LNCaP clone FGC (cell line): ENCODE measurements at regions not wholly inside any gene's neighbourhood (a gene's known extent, or its start where the extent isn't known, plus 50 kb on each side); places are given as distances from the start of the nearest gene placed in this dataset.

ENCODE experiments used
- DNase-seq: peaks from one replicate; pipeline ENCODE4 v3.0.0-alpha.2; 2011; ENCODE audit warnings: low read depth
- H3K4me3 ChIP-seq: 2 replicates; pipeline ENCODE4 v1.5.1; 2011; ENCODE audit warnings: mild to moderate bottlenecking, low read depth, low read length, control low read depth
- TF ChIP-seq, protein P1 (sequence below): IDR thresholded peaks from 2 replicates; pipeline ENCODE4 v1.5.1; 2012; ENCODE audit warnings: mild to moderate bottlenecking; ENCODE audit not compliant: control insufficient read depth, insufficient read depth; ENCODE audit errors: extremely low read depth

DNA sequence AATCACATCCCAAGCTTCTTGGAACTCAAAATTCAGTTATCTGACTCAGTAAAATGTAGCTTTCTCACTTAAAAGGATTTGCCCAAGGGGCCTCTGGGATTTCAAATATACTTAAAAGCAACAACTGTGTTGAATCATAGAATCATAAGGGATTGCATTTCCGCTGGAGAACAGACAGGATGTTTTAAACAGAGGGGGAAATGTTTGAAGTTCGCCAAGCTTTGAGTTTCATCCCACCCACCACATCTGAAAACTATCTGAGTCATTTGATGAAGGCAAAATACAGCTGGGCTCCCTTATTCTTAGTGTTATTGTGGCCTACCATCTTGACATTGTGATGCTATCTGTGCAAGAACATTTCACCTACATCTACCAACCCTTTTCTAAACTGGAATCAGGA is 73.5 kb downstream of the PPP1R2C start:
- TF ChIP-seq, protein P1, sequence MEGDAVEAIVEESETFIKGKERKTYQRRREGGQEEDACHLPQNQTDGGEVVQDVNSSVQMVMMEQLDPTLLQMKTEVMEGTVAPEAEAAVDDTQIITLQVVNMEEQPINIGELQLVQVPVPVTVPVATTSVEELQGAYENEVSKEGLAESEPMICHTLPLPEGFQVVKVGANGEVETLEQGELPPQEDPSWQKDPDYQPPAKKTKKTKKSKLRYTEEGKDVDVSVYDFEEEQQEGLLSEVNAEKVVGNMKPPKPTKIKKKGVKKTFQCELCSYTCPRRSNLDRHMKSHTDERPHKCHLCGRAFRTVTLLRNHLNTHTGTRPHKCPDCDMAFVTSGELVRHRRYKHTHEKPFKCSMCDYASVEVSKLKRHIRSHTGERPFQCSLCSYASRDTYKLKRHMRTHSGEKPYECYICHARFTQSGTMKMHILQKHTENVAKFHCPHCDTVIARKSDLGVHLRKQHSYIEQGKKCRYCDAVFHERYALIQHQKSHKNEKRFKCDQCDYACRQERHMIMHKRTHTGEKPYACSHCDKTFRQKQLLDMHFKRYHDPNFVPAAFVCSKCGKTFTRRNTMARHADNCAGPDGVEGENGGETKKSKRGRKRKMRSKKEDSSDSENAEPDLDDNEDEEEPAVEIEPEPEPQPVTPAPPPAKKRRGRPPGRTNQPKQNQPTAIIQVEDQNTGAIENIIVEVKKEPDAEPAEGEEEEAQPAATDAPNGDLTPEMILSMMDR = no peak
- no peak for DNase-seq
- no peak overlapping the region for H3K4me3 ChIP-seq

DNA sequence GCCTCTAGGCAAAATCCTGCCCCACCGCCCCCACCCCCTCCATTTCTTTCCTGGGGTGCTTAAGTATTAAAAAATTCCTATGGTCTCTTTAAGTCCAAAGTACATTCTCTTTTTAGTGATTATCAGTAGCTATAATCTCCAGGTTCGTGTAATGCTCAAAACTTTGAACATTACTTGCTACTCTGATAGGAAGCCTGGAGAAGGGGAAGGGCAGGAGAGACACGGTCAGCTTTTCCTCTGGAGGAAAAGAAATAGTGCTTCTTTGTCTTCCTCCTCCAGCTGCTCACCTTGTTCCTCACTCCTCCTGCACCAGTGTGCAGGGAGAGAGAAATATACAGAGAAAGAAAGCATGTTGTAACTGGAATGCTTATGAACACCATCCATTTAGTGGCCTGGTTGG is 80.4 kb downstream of the PPP1R2C start:
- DNase-seq = no peak
- no peak overlapping the region for H3K4me3 ChIP-seq
- TF ChIP-seq, protein P1 = no peak

GRCh38 chrX:42696536-42697124 is 81.3 kb downstream of the PPP1R2C start:
- H3K4me3 ChIP-seq = no peak overlapping the region
- DNase-seq = peak; percentile 77
- TF ChIP-seq, protein P1 = no peak

DNA sequence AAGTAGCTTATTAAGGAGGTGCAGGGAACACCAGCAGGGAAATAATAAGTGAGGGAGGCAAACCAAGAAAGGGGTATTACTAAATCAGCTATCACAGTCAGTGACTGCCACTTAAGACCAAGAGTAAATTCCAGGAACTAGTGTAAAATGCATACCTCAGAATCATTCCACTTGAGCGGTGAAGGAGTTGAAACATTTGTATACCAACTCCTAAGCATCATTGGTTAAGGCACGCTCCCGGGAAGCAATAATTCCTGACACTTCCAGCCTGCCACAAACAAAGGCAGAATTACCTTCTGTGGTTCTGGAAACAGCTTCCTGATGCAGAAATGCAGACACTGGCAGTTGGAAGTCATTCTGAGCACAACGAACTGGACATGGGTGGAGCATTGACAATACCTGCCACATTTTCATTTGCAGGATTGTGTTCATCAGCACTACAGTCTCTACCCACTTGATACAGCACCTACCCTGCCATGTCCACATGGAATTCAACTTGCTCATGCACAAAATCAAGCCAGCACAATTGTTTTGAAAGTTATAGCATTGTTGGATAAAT is 82.1 kb downstream of the PPP1R2C start:
- no peak overlapping the region for H3K4me3 ChIP-seq
- no peak for DNase-seq
- TF ChIP-seq, protein P1 = no peak

DNA sequence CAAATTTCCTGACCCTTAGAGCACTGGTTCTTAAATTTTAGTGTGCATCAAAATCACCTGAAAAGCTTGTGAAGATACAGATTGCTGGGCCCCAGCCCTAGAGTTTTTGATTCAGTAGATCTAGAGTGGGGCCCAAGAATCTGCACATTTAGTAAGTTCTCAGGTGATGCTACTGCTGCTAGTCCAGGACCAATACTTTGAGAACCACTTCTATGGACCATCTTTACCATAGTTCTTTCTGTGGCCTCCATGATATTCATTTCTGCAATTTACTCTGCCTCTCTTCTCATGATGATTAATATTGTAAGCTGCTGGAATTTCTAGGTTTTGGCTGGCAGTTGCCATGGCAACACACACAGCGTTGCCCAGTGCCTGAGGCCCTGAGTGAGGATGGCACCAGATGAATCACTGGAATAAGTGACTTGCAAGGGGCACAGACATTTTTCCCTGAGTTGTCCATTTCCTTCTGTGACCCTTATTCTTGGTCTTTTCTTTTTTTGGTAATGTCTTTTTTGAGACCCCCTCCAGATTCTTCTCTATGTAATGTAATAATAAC is 83.6 kb downstream of the PPP1R2C start:
- H3K4me3 ChIP-seq = no peak overlapping the region
- DNase-seq = no peak
- TF ChIP-seq, protein P1 = no peak

DNA sequence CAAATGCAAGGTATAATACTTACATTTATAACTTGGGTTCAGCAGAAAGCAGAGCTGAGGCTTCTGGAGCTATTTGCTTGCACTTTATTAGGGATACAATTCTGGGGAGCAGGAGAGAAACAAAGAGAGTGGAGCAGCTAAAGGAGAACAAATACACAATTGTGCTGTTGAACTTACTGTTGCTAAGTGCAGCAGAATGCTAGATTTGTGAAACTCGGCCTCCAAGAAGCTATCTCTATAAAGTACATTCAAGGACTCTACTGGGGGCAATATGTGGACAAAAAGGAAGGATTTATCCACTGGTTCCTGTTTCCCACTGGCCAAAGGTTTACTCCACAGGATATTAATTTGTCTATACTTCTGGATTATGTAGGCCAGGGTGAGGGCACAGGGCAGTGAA is 86.8 kb downstream of the PPP1R2C start:
- no peak for DNase-seq
- TF ChIP-seq, protein P1 = no peak
- no peak overlapping the region for H3K4me3 ChIP-seq

DNA sequence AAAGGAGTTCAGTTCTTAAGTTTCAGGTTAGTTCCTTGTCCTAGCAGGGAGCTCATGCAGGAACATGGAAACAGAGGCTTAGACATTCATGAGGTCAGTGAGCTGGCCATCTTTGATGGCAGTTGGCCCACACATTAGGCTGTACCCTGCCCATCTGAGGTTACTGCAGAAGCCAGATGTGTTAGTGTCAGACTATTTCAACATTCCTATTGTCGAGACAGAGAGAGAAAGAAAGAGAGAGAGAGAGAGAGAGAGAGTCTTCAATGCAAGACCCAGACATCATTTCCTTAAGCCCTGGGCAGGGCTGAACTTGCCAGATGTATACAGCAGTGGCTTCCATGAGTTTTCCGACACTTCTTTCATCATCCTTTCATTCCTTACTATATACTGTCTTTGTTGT is 91.3 kb downstream of the PPP1R2C start:
- TF ChIP-seq, protein P1 = no peak
- no peak overlapping the region for H3K4me3 ChIP-seq
- no peak for DNase-seq
